Esophagus (tissue), 2 donors: ENCODE measurements at regions not wholly inside any gene's neighbourhood (a gene's known extent, or its start where the extent isn't known, plus 50 kb on each side); places are given as distances from the start of the nearest gene placed in this dataset.
"Not testable (repeated sequence)": the region's sequence is repeated elsewhere in the genome, so short reads cannot be mapped to it uniquely, and the experiment has no call there.

ENCODE experiments used
- H3K27ac ChIP-seq, 2 donors: one replicate each; pipeline ENCODE4 v1.5.1; 2013; ENCODE audit warnings: low read depth in 2 of 2, mild to moderate bottlenecking in 2 of 2, inconsistent platforms in 1 of 2, low read length in 1 of 2, moderate library complexity in 1 of 2
- H3K27me3 ChIP-seq, 2 donors: one replicate each; pipeline ENCODE4 v1.6.1; 2013; ENCODE audit warnings: low read length in 2 of 2, control low read depth in 1 of 2, mild to moderate bottlenecking in 1 of 2; ENCODE audit not compliant: insufficient read depth in 2 of 2, control insufficient read depth in 1 of 2
- H3K36me3 ChIP-seq, 2 donors: one replicate each; pipeline ENCODE4 v1.6.1; 2013; ENCODE audit warnings: low read length in 1 of 2; ENCODE audit not compliant: control insufficient read depth in 2 of 2, insufficient read depth in 2 of 2
- H3K4me1 ChIP-seq, 2 donors: one replicate each; pipeline ENCODE4 v1.6.1; 2013; ENCODE audit warnings: low read length in 1 of 2; ENCODE audit not compliant: control insufficient read depth in 2 of 2, insufficient read depth in 2 of 2
- H3K4me3 ChIP-seq, 2 donors: one replicate each; pipeline ENCODE4 v1.5.1; 2013; ENCODE audit warnings: low read length in 2 of 2, mild to moderate bottlenecking in 2 of 2, low read depth in 1 of 2, moderate library complexity in 1 of 2
- H3K9me3 ChIP-seq, 2 donors: one replicate each; pipeline ENCODE4 v1.6.1; 2013; ENCODE audit warnings: mild to moderate bottlenecking in 2 of 2, low read depth in 1 of 2, low read length in 1 of 2, moderate library complexity in 1 of 2; ENCODE audit not compliant: control insufficient read depth in 2 of 2, insufficient read depth in 1 of 2
- WGBS, 2 donors: extraction: QIAGEN DNeasy Blood & Tissue Kit; methylation state at CpG; one replicate each; pipeline ENCODE4 v1.1.7; 2013; 5-methylcytosine and 5-hydroxymethylcytosine counted together
- donor health status: healthy with polysubstance abuse.
- donor health status: Bipolar disorder and iron deficiency.

DNA sequence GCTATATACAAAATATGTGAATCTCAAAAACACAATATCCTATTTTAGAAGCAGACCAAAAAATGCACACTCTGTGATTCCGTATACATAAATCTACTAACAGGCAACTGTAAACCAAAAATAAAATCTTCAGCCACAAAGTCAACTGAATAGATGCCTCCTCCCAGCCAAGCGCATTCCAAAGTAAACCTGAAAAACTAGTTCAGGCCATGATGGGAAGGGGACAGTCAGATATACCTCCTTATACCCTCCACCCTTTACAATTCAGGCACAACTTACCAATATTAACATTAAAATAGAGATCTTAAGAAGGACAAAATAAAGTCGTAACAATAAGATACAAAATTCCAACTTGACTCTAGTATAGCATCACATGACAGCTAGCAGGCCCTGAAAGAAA lies 1604.5 kb upstream of the NUDT12 start:
- Histone ChIP-seq H3K4me3 (no peak overlapping the region), H3K36me3 (no peaks in the 10 kb centered on the region), H3K27ac (no peak overlapping the region), H3K27me3 (no peaks in the 10 kb centered on the region), H3K4me1 (no peaks in the 10 kb centered on the region), H3K9me3 (no peaks in the 10 kb centered on the region)
- 87% methylated on average over 3 of the region's 3 CpGs for WGBS, 2 donors

DNA sequence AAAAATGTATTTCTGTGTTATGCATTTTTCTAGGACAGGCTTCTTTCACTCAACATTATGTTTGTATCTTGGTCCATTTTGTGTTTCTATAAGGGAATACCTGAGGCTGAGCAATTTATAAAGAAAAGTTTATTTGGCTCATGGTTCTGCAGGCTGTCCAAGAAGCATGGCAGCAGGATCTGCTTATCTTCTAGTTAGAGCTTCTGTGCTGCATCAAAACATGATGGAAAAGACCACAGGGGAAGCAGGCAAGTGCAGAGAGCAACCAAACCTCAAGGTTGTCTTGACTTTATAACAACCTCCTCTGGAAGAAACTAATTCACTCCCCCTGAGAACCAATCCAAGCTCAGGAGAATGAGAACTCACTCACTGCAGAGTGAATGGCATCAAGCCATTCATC lies 1601.0 kb upstream of the NUDT12 start:
- Histone ChIP-seq H3K9me3 (no peaks in the 10 kb centered on the region), H3K4me1 (no peaks in the 10 kb centered on the region), H3K36me3 (no peaks in the 10 kb centered on the region), H3K4me3 (no peak overlapping the region), H3K27me3 (no peaks in the 10 kb centered on the region), H3K27ac (no peak overlapping the region)

DNA sequence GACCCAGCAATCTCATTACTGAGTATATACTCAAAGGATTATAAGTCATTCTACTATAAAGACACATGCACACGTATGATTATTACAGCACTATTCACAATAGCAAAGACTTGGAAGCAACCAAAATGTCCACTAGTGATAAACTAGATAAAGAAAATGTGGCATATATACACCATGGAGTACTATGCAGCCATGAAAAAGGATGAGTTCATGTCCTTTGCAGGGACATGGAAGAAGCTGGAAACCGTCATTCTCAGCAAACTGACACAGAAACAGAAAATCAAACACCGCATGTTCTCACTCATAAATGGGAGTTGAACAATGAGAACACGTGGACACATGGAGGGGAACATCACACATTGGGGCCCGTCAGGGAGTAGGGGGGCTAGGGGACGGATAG lies 1600.0 kb upstream of the NUDT12 start:
- H3K27me3 ChIP-seq, H3K27ac ChIP-seq, H3K36me3 ChIP-seq, H3K4me3 ChIP-seq, H3K9me3 ChIP-seq, H3K4me1 ChIP-seq: not testable (repeated sequence)
- WGBS, 2 donors: 85 to 89% methylated on average over 6 of the region's 6 CpGs

DNA sequence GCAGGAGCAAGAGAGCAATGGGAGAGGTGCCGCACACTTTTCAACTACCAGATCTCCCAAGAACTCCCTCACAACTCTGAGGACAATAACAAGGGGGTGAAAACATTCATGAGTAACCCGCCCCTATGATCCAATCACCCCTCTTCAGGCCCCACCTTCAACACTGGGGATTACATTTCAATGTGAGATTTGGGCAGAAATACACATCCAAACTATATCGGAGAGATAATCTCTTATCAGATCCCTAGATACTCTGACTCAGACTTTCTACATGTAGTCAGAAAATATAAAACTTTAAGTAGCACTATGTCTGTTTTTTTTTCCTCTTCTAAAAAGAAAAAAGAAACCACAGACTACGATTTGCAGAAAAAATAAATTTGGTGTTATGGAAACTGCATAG lies 1595.9 kb upstream of the NUDT12 start:
- H3K9me3 ChIP-seq: no peaks in the 10 kb centered on the region
- H3K27me3 ChIP-seq: no peaks in the 10 kb centered on the region
- H3K27ac ChIP-seq: no peak overlapping the region
- H3K4me1 ChIP-seq: no peaks in the 10 kb centered on the region
- WGBS, 2 donors: 64 to 68% methylated on average over 4 of the region's 4 CpGs
- H3K4me3 ChIP-seq: no peak overlapping the region
- H3K36me3 ChIP-seq: no peaks in the 10 kb centered on the region

DNA sequence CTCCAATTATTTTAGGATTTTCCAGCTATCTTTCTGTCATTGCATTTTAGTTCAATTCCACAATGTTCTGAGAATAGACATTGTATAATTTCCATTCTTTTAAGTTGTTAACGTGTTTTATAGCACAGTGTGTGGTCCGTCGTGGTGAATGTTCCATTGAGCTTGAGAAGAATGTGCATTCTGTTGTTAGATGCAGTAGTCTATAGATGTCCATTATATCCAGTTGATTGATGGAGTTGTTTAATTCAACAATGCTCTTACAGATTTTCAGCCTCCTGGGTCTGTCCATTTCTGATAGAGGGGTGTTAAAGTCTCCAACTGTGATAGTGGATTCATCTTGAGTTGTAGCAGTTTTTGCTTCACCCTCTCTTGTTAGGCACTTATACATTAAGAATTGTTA lies 1587.7 kb upstream of the NUDT12 start:
- no peak overlapping the region for H3K27ac ChIP-seq
- no peaks in the 10 kb centered on the region for H3K36me3 ChIP-seq
- 64 to 67% methylated on average over 3 of the region's 3 CpGs for WGBS, 2 donors
- no peak overlapping the region for H3K4me3 ChIP-seq
- H3K4me1 ChIP-seq: no peaks in the 10 kb centered on the region
- no peaks in the 10 kb centered on the region for H3K9me3 ChIP-seq
- no peaks in the 10 kb centered on the region for H3K27me3 ChIP-seq

DNA sequence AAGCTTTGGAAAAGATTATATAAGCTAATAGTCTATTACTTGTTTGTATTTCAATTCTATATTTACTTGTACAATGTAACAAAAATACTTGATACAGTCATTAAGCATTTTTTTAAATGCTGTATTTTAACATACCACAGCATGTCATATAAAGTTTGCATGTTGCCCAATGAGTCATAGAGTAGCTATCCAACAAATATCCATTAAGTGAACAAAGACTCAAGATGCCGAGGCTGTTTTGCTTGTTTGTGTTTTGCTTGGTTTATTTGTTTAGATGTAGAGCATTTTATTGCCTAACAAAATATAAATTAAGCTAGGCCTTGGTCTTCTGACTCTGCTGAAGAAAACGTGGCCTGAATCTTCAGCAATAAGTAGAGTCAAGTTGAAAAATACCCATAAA lies 1584.3 kb upstream of the NUDT12 start:
- H3K4me1 ChIP-seq: no peaks in the 10 kb centered on the region

DNA sequence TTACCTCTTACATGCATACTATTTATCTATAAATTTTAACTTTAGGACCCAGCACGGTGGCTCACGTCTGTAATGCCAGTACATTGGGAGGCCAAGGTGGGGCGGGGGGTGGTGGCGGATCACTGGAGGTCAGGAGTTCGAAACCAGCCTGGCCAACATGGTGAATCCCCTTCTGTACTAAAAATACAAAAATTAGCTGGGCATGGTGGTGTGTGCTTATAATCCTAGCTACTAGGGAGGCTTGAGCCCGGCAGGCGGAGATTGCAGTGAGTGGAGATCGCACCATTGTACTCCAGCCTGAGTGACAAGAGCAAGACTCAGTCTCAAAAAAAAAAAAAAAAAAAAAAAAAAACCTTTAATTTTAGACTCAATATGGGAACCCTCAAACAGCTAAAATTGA lies 1582.6 kb upstream of the NUDT12 start:
- peaks cover 0 to 2% of the 10 kb centered on the region in 2 donors for H3K9me3 ChIP-seq
- no peak overlapping the region for H3K27ac ChIP-seq
- H3K27me3 ChIP-seq: no peaks in the 10 kb centered on the region
- 94% methylated on average over 8 of the region's 8 CpGs for WGBS, 2 donors
- H3K36me3 ChIP-seq: no peaks in the 10 kb centered on the region
- no peaks in the 10 kb centered on the region for H3K4me1 ChIP-seq
- H3K4me3 ChIP-seq: no peak overlapping the region

More for the DNA sequence above, 1584.3 kb upstream of the NUDT12 start:
- 33 to 38% methylated on average over 2 of the region's 2 CpGs for WGBS, 2 donors
- Histone ChIP-seq H3K4me3 (no peak overlapping the region), H3K27ac (no peak overlapping the region), H3K27me3 (no peaks in the 10 kb centered on the region), H3K9me3 (peaks cover 0 to 2% of the 10 kb centered on the region in 2 donors), H3K36me3 (no peaks in the 10 kb centered on the region)

DNA sequence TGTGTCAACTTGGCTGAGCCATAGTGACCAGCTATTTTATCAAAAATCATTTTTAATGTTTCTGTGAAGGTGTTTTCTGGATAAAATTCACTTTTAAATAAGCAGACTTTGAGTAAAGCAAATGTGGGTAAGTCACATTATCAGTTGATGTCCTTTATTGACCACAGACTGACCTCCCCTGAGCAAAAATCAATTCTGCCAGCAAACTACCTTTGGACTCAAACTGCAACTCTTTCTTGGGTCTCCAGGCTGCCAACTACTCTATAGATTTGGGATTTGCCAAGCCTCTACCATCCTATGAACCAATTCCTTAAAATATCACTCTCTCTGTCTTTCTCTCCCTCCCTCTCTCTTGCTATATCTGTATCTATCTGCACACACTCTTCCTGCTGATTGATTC lies 1571.7 kb upstream of the NUDT12 start:
- no peak overlapping the region for H3K27ac ChIP-seq

DNA sequence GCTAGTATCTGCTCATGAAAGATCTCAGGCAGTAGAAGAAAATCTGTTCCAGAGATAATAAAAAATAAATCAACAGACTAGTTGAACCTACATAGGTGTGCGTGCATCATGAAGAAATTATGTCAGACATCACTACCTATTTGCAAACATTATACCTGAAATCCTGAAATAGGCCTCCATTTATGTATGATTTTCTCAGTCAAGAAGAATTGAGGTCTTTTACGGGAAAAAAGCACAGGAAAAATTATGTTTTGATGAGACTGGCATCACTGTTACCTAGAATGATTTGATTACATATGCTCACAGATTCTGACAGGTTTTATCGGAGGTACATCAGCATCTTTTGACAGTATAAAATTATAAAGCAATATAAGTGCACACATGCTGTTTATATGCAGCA lies 1570.5 kb upstream of the NUDT12 start:
- no peaks in the 10 kb centered on the region for H3K9me3 ChIP-seq
- H3K4me3 ChIP-seq: no peak overlapping the region
- H3K27me3 ChIP-seq: no peaks in the 10 kb centered on the region
- no peaks in the 10 kb centered on the region for H3K4me1 ChIP-seq
- 88 to 89% methylated on average over 3 of the region's 3 CpGs for WGBS, 2 donors
- no peak overlapping the region for H3K27ac ChIP-seq
- no peaks in the 10 kb centered on the region for H3K36me3 ChIP-seq

More for the DNA sequence above, 1571.7 kb upstream of the NUDT12 start:
- Histone ChIP-seq H3K36me3 (no peaks in the 10 kb centered on the region), H3K4me1 (no peaks in the 10 kb centered on the region), H3K4me3 (no peak overlapping the region), H3K9me3 (no peaks in the 10 kb centered on the region), H3K27me3 (no peaks in the 10 kb centered on the region)

DNA sequence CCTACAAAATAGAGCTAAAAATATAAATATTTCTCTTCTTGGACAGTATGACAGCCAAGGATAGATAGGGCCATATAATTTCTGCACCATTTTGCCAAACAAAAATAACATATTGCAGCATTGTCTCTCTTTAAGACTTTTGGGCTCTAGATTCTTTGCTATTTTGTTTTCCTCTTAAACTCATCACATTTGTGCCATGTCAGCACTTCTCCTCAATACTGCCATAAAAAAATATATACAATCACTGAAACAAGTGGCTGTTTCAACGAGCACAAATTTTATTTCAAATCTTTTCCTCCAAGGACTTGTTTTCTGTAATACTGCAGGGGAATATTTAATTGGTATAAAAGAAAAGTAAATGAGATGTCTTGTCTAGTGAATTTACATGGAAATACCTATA lies 1570.0 kb upstream of the NUDT12 start:
- no peak overlapping the region for H3K27ac ChIP-seq
- no peaks in the 10 kb centered on the region for H3K9me3 ChIP-seq
- no peak overlapping the region for H3K4me3 ChIP-seq
- H3K4me1 ChIP-seq: no peaks in the 10 kb centered on the region
- no peaks in the 10 kb centered on the region for H3K27me3 ChIP-seq
- 67 to 70% methylated on average over 1 of the region's 1 CpG for WGBS, 2 donors
- H3K36me3 ChIP-seq: no peaks in the 10 kb centered on the region
